ENCODE measurements at regions not wholly inside any gene's neighbourhood (a gene's known extent, or its start where the extent isn't known, plus 50 kb on each side); places are given as distances from the start of the nearest gene placed in this dataset.
A peak's percentile ranks its signal among the peaks of the same experiment; 100 is the strongest.

DNA sequence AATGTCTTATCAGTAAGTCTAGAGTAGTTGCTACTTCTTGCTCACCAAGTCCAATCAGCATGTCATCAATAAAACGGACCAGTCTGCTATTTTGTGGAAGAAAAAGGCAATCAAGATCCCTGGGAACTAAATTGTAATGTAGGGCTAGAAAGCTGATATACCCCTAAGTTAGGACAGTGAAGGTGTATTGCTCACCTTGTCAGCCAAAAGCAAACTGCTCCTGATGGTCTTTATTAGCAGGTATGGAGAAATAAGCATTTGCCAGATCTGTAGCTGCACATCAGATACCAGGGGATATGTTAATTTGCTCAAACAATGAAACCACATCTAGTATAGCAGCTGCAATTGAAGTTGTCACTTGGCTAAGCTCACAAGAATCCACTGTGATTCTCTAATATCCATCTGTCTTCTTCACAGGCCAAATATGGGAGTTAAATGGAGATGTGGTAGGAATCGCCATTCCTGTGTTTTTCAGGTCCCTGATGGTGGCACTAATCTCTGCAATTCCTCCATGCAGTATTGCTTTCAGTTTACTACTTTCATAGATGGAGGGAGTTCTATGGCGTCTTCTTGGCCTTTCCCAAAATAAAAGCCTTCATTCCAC lies 75.0 kb downstream of the TMEM237 start:
- Histone ChIP-seq H3K4me3 (ENCODE audit: low read depth, low read length) (no peak overlapping the region), H3K9me3 (ENCODE audit: control insufficient read depth, insufficient read depth, low read depth, low read length) (no peaks in the 10 kb centered on the region), H3K36me3 (ENCODE audit: control insufficient read depth in 2 of 2, insufficient read depth in 1 of 2, low read length in 2 of 2) (no peaks in the 10 kb centered on the region), H3K27ac (ENCODE audit: extremely low read depth, low read depth, low read length) (no peak overlapping the region), H3K4me1 (ENCODE audit: control insufficient read depth, insufficient read depth, low read length) (no peaks in the 10 kb centered on the region)
- POLR2A ChIA-PET, result no interaction called here
- TF ChIP-seq ZNF692 (tag by site-specific recombination; IDR thresholded peaks at IDR 0.05) (no peak), ZNF501 (tag by site-specific recombination; IDR thresholded peaks at IDR 0.05) (no peak), ZFP69B (tag by site-specific recombination; IDR thresholded peaks at IDR 0.05) (no peak), ZSCAN4 (tag by site-specific recombination; IDR thresholded peaks at IDR 0.05) (no peak), ZNF157 (tag by site-specific recombination; IDR thresholded peaks at IDR 0.05) (peak; percentile 94), KLF16 (tag by site-specific recombination; IDR thresholded peaks at IDR 0.05) (no peak)
- CTCF ChIA-PET, result no interaction called here

DNA sequence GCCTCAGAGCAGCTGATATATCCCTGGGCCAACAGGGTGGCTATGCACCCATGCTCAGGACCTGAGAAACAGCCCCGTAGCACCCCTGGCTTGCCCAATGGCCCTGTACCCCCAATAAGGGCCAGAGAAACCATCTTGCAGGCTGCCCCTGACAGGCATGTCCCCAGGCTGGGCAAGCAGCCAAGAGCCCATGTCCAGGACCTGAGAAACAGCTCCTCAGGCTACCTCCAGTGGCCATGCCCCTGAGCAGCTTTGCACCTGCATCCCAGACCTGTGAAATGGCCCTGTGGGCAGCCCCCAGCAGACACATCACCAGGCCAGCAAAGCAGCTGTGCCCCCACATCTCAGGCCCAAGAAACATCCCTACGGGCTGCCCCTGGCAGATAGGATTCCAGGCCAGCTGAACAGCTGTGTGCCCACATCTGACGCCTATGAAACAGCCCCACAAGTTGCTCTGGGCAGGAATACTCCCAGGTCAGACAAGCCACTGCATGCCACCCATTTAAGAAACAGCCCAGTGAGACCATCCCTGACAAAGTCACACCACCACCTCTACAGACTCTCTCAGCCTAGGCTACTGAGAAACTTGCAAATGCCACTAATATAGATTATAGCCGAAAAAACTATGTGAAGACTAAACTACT lies 84.1 kb downstream of the TMEM237 start:
- no peaks in the 10 kb centered on the region for H3K4me1 ChIP-seq (ENCODE audit: control insufficient read depth, insufficient read depth, low read length)
- no peaks in the 10 kb centered on the region for H3K36me3 ChIP-seq (ENCODE audit: control insufficient read depth in 2 of 2, insufficient read depth in 1 of 2, low read length in 2 of 2)
- TF ChIP-seq ZNF202 (tag by site-specific recombination; IDR thresholded peaks at IDR 0.05; ENCODE audit: borderline replicate concordance) (no peak), ZNF610 (tag by site-specific recombination; IDR thresholded peaks at IDR 0.05; ENCODE audit: borderline replicate concordance) (no peak), ZNF623 (tag by site-specific recombination; IDR thresholded peaks at IDR 0.05) (no peak), ZNF776 (tag by site-specific recombination; IDR thresholded peaks at IDR 0.05; ENCODE audit: borderline replicate concordance) (no peak), ZNF302 (tag by site-specific recombination; IDR thresholded peaks at IDR 0.05; ENCODE audit: low read depth) (no peak), GLI4 (tag by site-specific recombination; IDR thresholded peaks at IDR 0.05) (no peak), ZNF843 (tag by site-specific recombination; IDR thresholded peaks at IDR 0.05) (no peak), ZFP3 (tag by site-specific recombination; IDR thresholded peaks at IDR 0.05; ENCODE audit: low read depth) (no peak), HOXD13 (CRISPR knock-in tag; IDR thresholded peaks at IDR 0.05; ENCODE audit: borderline replicate concordance) (no peak), ZNF138 (tag by site-specific recombination; IDR thresholded peaks at IDR 0.05; ENCODE audit: borderline replicate concordance) (no peak), ZNF155 (tag by site-specific recombination; IDR thresholded peaks at IDR 0.05) (no peak), ZBTB8A (tag by site-specific recombination; IDR thresholded peaks at IDR 0.05) (no peak)
- TF ChIP-seq, protein P1, sequence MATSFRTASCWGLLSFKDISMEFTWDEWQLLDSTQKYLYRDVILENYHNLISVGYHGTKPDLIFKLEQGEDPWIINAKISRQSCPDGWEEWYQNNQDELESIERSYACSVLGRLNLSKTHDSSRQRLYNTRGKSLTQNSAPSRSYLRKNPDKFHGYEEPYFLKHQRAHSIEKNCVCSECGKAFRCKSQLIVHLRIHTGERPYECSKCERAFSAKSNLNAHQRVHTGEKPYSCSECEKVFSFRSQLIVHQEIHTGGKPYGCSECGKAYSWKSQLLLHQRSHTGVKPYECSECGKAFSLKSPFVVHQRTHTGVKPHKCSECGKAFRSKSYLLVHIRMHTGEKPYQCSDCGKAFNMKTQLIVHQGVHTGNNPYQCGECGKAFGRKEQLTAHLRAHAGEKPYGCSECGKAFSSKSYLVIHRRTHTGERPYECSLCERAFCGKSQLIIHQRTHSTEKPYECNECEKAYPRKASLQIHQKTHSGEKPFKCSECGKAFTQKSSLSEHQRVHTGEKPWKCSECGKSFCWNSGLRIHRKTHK (tag by site-specific recombination; IDR thresholded peaks at IDR 0.05), result no peak
- TF ChIP-seq, protein P2, sequence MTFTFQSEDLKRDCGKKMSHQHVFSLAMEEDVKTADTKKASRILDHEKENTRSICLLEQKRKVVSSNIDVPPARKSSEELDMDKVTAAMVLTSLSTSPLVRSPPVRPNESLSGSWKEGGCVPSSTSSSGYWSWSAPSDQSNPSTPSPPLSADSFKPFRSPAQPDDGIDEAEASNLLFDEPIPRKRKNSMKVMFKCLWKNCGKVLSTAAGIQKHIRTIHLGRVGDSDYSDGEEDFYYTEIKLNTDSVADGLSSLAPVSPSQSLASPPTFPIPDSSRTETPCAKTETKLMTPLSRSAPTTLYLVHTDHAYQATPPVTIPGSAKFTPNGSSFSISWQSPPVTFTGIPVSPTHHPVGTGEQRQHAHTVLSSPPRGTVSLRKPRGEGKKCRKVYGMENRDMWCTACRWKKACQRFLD (tag by site-specific recombination; IDR thresholded peaks at IDR 0.05), result no peak
- TF ChIP-seq, protein P3, sequence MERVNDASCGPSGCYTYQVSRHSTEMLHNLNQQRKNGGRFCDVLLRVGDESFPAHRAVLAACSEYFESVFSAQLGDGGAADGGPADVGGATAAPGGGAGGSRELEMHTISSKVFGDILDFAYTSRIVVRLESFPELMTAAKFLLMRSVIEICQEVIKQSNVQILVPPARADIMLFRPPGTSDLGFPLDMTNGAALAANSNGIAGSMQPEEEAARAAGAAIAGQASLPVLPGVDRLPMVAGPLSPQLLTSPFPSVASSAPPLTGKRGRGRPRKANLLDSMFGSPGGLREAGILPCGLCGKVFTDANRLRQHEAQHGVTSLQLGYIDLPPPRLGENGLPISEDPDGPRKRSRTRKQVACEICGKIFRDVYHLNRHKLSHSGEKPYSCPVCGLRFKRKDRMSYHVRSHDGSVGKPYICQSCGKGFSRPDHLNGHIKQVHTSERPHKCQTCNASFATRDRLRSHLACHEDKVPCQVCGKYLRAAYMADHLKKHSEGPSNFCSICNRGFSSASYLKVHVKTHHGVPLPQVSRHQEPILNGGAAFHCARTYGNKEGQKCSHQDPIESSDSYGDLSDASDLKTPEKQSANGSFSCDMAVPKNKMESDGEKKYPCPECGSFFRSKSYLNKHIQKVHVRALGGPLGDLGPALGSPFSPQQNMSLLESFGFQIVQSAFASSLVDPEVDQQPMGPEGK (tag by site-specific recombination; IDR thresholded peaks at IDR 0.05), result no peak
- H3K9me3 ChIP-seq (ENCODE audit: control insufficient read depth, insufficient read depth, low read depth, low read length), result no peaks in the 10 kb centered on the region
- no peak overlapping the region for H3K27ac ChIP-seq (ENCODE audit: extremely low read depth, low read depth, low read length)
- CTCF ChIA-PET, result no interaction called here
- POLR2A ChIA-PET, result no interaction called here
- no peak overlapping the region for H3K4me3 ChIP-seq (ENCODE audit: low read depth, low read length)
